Sigmoid colon (tissue), 4 donors: ENCODE measurements at regions not wholly inside any gene's neighbourhood (a gene's known extent, or its start where the extent isn't known, plus 50 kb on each side); places are given as distances from the start of the nearest gene placed in this dataset.

Experiments
- CTCF ChIP-seq, 4 experiments: fragments of 450-650 bp in 3 of 4; fragments of 200-600 bp in 1 of 4; IDR thresholded peaks; one replicate each; pipeline ENCODE4 v1.5.1; 2016 to 2019; ENCODE audit warnings: antibody characterized with exemption in 4 of 4, mild to moderate bottlenecking in 3 of 4, moderate library complexity in 2 of 4
- EP300 ChIP-seq, 4 donors: sonication (generic); formaldehyde crosslinking; IDR thresholded peaks; one replicate each; pipeline ENCODE4 v1.6.1; 2017; ENCODE audit warnings: antibody characterized with exemption in 4 of 4
- POLR2A ChIP-seq, 2 donors: fragments of 450-650 bp; IDR thresholded peaks; one replicate each; pipeline ENCODE4 v1.6.1; 2016; ENCODE audit warnings: antibody characterized with exemption in 2 of 2, mild to moderate bottlenecking in 2 of 2, moderate library complexity in 2 of 2

- TF ChIP-seq CTCF (IDR thresholded peaks at IDR 0.05), result no peak
- no peak for TF ChIP-seq EP300 (IDR thresholded peaks at IDR 0.05)
- no peak for TF ChIP-seq POLR2A (IDR thresholded peaks at IDR 0.05)
Observed at GRCh38 chr10:44199267-44199666, 185.6 kb downstream of the CXCL12 start.
